Neuronal stem cell (in vitro differentiated cells): ENCODE measurements at regions not wholly inside any gene's neighbourhood (a gene's known extent, or its start where the extent isn't known, plus 50 kb on each side); places are given as distances from the start of the nearest gene placed in this dataset.

ENCODE experiments used
- DNase-seq: peaks from one replicate; pipeline ENCODE4 v3.0.0-alpha.2; 2013; ENCODE audit warnings: low spot score
- H2AFZ ChIP-seq: one replicate; pipeline ENCODE4 v1.6.1; 2013; ENCODE audit warnings: mild to moderate bottlenecking, low read length, inconsistent platforms
- H2AK5ac ChIP-seq: 2 replicates; pipeline ENCODE4 v1.6.1; 2013; ENCODE audit warnings: low read depth, mild to moderate bottlenecking, inconsistent platforms, low read length, moderate library complexity, mixed read lengths
- H2BK120ac ChIP-seq: 2 replicates; pipeline ENCODE4 v1.6.1; 2013; ENCODE audit warnings: low read depth, mild to moderate bottlenecking, inconsistent platforms, low read length, moderate library complexity, mixed read lengths
- H2BK12ac ChIP-seq: one replicate; pipeline ENCODE4 v1.6.1; 2013; ENCODE audit warnings: low read length, inconsistent platforms
- H2BK15ac ChIP-seq: 2 replicates; pipeline ENCODE4 v1.6.1; 2013; ENCODE audit warnings: mild to moderate bottlenecking, low read length, inconsistent platforms, mixed read lengths
- H2BK5ac ChIP-seq: one replicate; pipeline ENCODE4 v1.6.1; 2013; ENCODE audit warnings: inconsistent platforms, mild to moderate bottlenecking, low read length, moderate library complexity
- H3K14ac ChIP-seq: one replicate; pipeline ENCODE4 v1.6.1; 2013; ENCODE audit warnings: low read length, inconsistent platforms
- H3K18ac ChIP-seq: 2 replicates; pipeline ENCODE4 v1.6.1; 2013; ENCODE audit warnings: low read length, inconsistent platforms
- H3K23ac ChIP-seq: 2 replicates; pipeline ENCODE4 v1.6.1; 2013; ENCODE audit warnings: low read depth, mild to moderate bottlenecking, mixed read lengths, low read length, inconsistent platforms; ENCODE audit not compliant: poor library complexity
- H3K27ac ChIP-seq: replicated peaks from 3 replicates; pipeline ENCODE4 v1.5.1; 2013; ENCODE audit warnings: low read length, inconsistent platforms
- H3K27me3 ChIP-seq, 3 experiments: 2 replicates each; pipeline ENCODE4 v1.6.1; 2013; ENCODE audit warnings: low read length in 3 of 3, mild to moderate bottlenecking in 2 of 3, inconsistent platforms in 1 of 3, low read depth in 1 of 3, mixed read lengths in 1 of 3, moderate library complexity in 1 of 3; ENCODE audit not compliant: control insufficient read depth in 3 of 3, insufficient read depth in 3 of 3
- H3K36me3 ChIP-seq, 2 donors: replicated peaks in 1 of 2; 2 replicates each; pipeline ENCODE4 v1.6.1; 2013; ENCODE audit warnings: low read length in 2 of 2; ENCODE audit not compliant: control insufficient read depth in 2 of 2, insufficient read depth in 2 of 2
- H3K4ac ChIP-seq: 2 replicates; pipeline ENCODE4 v1.6.1; 2013; ENCODE audit warnings: inconsistent platforms, mild to moderate bottlenecking, low read length, moderate library complexity
- H3K4me1 ChIP-seq, 2 donors: 1 replicate in 1 of 2; 2 replicates in 1 of 2; pipeline ENCODE4 v1.6.1; 2013; ENCODE audit warnings: low read length in 2 of 2, low read depth in 1 of 2; ENCODE audit not compliant: control insufficient read depth in 2 of 2, insufficient read depth in 1 of 2
- H3K4me2 ChIP-seq: one replicate; pipeline ENCODE4 v1.6.1; 2013; ENCODE audit warnings: mild to moderate bottlenecking, low read length, inconsistent platforms; ENCODE audit not compliant: insufficient read depth, poor library complexity, severe bottlenecking
- H3K4me3 ChIP-seq, 2 donors: 2 replicates each; pipeline ENCODE4 v1.5.1; 2013; ENCODE audit warnings: low read length in 2 of 2, mild to moderate bottlenecking in 2 of 2, inconsistent platforms in 1 of 2, moderate library complexity in 1 of 2
- H3K79me1 ChIP-seq: one replicate; pipeline ENCODE4 v1.6.1; 2013; ENCODE audit warnings: low read depth, mild to moderate bottlenecking, inconsistent platforms, low read length, moderate library complexity
- H3K9ac ChIP-seq: one replicate; pipeline ENCODE4 v1.6.1; 2013; ENCODE audit warnings: mild to moderate bottlenecking, low read depth, low read length, inconsistent platforms; ENCODE audit not compliant: poor library complexity
- H3K9me3 ChIP-seq, 2 donors: replicated peaks in 1 of 2; 2 replicates each; pipeline versions ENCODE3 to v1.6.1; 2013; ENCODE audit warnings: low read length in 2 of 2, mild to moderate bottlenecking in 2 of 2, inconsistent platforms in 1 of 2, low read depth in 1 of 2, mixed read lengths in 1 of 2, moderate library complexity in 1 of 2; ENCODE audit not compliant: control insufficient read depth in 2 of 2, insufficient read depth in 1 of 2
- H4K8ac ChIP-seq: one replicate; pipeline ENCODE4 v1.6.1; 2013; ENCODE audit warnings: low read depth, mild to moderate bottlenecking, inconsistent platforms, low read length, moderate library complexity
- H4K91ac ChIP-seq: one replicate; pipeline ENCODE4 v1.6.1; 2013; ENCODE audit warnings: low read length, low read depth, mild to moderate bottlenecking, inconsistent platforms; ENCODE audit not compliant: poor library complexity
- WGBS, 2 donors: extraction: QIAGEN DNeasy Blood & Tissue Kit; methylation state at CpG; one replicate each; pipeline ENCODE4 v1.1.7; 2013; ENCODE audit warnings: missing lambda C conversion rate in 2 of 2, mixed read lengths in 1 of 2; ENCODE audit not compliant: insufficient read length in 2 of 2, insufficient replicate concordance in 1 of 2; ENCODE audit errors: extremely low coverage in 2 of 2; 5-methylcytosine and 5-hydroxymethylcytosine counted together

DNA sequence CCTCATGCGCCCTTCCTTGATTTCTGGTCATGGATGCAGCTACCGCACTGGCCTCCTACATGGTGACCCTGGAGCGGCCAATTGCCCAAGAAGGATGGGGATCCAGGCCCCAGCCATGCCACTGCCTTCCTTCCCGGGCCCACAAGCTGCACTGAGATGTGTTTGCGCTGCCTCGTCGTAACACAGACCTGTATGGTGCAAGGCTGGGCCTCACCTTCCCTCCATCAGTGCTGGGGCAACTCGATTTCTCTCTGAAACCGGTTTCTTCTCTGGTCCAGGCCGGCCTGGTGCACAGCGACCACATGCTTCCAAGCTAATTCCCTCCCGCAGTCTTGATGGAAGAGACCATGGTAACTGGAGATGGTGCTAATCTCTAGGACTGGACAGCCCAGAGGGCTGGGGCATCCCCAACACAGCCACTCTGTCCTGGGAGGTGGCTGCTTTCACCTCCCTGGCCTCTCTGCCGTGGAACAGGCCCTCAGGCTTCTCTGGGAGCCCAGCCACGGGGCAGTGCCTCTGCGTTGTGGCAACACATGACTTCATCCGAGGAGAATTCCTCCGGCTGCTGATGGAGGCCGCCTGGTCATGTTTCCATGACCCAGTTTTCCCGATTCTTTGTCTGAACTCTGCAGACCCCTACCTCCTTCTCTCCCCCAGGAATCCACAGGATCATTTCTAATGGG is 184.2 kb downstream of the GLI2 start:
- peaks cover 0 to 2% of the 10 kb centered on the region in 2 donors for H3K9me3 ChIP-seq
- H2BK5ac ChIP-seq, result no peak overlapping the region
- H3K36me3 ChIP-seq, result peaks cover 18 to 64% of the 10 kb centered on the region in 2 donors
- peak overlapping the region; percentile 19 for H3K27ac ChIP-seq
- H2AFZ ChIP-seq, result no peak overlapping the region
- no peaks in the 10 kb centered on the region for H3K27me3 ChIP-seq
- peaks cover 18 to 28% of the 10 kb centered on the region in 2 donors for H3K4me1 ChIP-seq
- no peak overlapping the region for H4K8ac ChIP-seq
- H3K4ac ChIP-seq, result no peak overlapping the region
- H3K4me3 ChIP-seq, result no peak overlapping the region
- H3K79me1 ChIP-seq, result peaks cover 17% of the 10 kb centered on the region
- peak overlapping the region; percentile 78 for H3K18ac ChIP-seq
- no peak overlapping the region for H2BK120ac ChIP-seq
- no peak overlapping the region for H3K4me2 ChIP-seq
- H3K9ac ChIP-seq, result peak overlapping the region; percentile 22
- H4K91ac ChIP-seq, result no peak overlapping the region
- no peak overlapping the region for H2BK12ac ChIP-seq
- H3K14ac ChIP-seq, result peak overlapping the region; percentile 59
- H2AK5ac ChIP-seq, result peak overlapping the region; percentile 50
- peak overlapping the region; percentile 50 for H3K23ac ChIP-seq
- H2BK15ac ChIP-seq, result no peak overlapping the region
- WGBS, 2 donors, result no CpG with 5 or more reads among the region's 19 CpGs
- DNase-seq, result no peak

DNA sequence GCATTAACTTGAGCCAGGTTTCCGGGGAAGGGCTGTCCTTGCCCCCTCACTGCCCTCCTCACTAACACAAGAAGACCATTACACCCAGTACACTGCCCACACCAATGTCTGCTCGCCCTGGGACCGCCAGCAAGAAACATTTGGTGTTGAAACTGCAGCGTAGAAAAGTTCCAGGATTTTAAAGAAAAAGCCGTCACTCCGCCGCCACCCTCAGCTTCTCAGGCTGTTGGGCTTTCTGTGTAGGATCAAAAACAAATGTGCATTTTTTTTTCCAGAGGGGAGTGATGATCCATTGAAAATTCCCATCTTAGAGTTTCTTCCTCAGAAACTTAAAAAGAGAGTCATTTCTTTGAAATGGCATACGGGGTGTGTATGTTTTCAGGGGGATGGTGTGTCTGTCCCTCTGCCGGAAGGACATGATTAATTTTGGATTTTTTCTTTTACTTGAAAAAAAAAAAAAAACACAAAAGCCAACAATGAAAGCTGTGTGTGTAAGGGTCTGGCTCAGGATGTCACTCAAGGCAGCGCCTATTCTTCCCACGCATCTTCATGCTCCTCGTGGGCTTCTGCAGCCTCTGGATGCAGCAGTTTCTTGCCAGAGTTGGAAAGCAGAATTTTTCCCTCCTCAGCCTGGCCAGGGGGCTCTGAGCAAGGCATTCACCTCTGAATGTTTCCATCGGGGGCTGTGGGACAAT is 184.9 kb downstream of the GLI2 start:
- no peak overlapping the region for H3K23ac ChIP-seq
- no peak overlapping the region for H3K4me3 ChIP-seq
- no peak for DNase-seq
- H3K9me3 ChIP-seq, result peaks cover 0 to 2% of the 10 kb centered on the region in 2 donors
- WGBS, 2 donors, result no CpG with 5 or more reads among the region's 13 CpGs
- H4K8ac ChIP-seq, result no peak overlapping the region
- no peak overlapping the region for H3K14ac ChIP-seq
- H3K27me3 ChIP-seq, result no peaks in the 10 kb centered on the region
- peaks cover 13 to 23% of the 10 kb centered on the region in 2 donors for H3K4me1 ChIP-seq
- peaks cover 15% of the 10 kb centered on the region for H3K79me1 ChIP-seq
- H4K91ac ChIP-seq, result no peak overlapping the region
- H3K18ac ChIP-seq, result no peak overlapping the region
- H3K9ac ChIP-seq, result no peak overlapping the region
- peak overlapping the region; percentile 19 for H3K27ac ChIP-seq
- H2AFZ ChIP-seq, result no peak overlapping the region
- H2BK120ac ChIP-seq, result no peak overlapping the region
- no peak overlapping the region for H2BK5ac ChIP-seq
- H2BK12ac ChIP-seq, result no peak overlapping the region
- H2BK15ac ChIP-seq, result no peak overlapping the region
- H3K4me2 ChIP-seq, result no peak overlapping the region
- peak overlapping the region; percentile 20 for H2AK5ac ChIP-seq
- H3K4ac ChIP-seq, result no peak overlapping the region
- H3K36me3 ChIP-seq, result peaks cover 16 to 65% of the 10 kb centered on the region in 2 donors

DNA sequence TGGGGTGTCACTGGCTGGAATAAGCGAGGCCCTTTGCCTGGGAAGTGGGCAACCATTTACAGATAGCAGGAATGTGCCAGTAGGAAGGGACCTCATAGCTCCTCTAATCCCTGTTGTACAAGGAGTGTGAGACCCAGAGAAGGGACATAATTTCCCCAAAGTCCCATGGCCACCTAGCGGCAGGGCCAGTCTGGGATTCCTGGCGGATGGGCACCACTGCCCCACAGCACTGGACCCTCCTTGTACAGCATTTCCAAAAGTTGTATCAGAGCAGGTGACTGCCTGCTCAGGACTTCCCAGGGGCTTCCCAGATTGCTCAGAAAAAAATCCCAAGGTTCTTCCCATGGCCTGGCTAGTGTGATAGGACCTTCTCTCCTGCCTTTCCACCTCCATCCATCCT is 185.8 kb downstream of the GLI2 start:
- Histone ChIP-seq H3K4me3 (no peak overlapping the region), H2AK5ac (no peak overlapping the region), H2BK12ac (no peak overlapping the region), H3K23ac (no peak overlapping the region), H4K8ac (no peak overlapping the region), H3K18ac (peak overlapping the region; percentile 21), H2BK120ac (no peak overlapping the region), H3K4me2 (no peak overlapping the region), H3K4me1 (peaks cover 13 to 23% of the 10 kb centered on the region in 2 donors), H2BK5ac (no peak overlapping the region), H3K9ac (no peak overlapping the region), H2BK15ac (no peak overlapping the region), H2AFZ (no peak overlapping the region), H3K79me1 (peaks cover 15% of the 10 kb centered on the region), H3K4ac (no peak overlapping the region), H3K14ac (no peak overlapping the region), H3K27ac (no peak overlapping the region), H3K36me3 (peaks cover 16 to 66% of the 10 kb centered on the region in 2 donors), H3K27me3 (no peaks in the 10 kb centered on the region), H3K9me3 (peaks cover 0 to 2% of the 10 kb centered on the region in 2 donors), H4K91ac (no peak overlapping the region)
- WGBS, 2 donors, result no CpG with 5 or more reads among the region's 3 CpGs
- no peak for DNase-seq

DNA sequence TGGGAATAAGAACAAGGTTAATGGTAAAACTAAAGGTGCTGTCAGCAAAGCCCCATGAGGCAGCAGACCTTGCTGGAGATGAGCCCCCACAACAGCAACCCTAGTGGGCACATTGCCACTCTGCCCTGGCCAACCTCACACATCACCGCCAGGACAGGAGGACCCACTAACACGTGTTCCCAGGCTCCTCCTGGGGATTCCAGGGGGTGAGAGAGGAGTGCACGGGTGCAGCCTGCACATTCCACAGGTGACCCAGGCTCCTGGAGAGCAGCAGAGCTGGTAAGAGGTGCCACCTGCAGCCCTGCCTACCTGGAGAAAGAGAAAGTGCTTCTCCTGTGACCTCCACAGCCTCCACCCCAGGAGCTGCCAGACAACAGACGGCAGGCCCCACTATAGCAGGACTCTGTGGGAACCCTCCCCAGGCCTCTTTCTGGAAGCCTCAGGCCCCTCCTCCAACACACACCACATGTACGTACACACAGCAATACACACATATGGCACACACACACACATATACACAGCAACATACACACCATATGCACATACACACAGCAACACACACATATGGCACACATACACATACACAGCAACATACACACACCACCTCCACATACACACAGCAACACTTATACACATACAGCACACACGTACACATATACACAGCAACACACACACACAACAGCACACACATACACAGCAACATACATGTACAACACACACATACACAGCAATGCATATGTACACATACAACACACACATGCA is 187.1 kb downstream of the GLI2 start:
- H4K8ac ChIP-seq, result peak overlapping the region; percentile 57
- no peak overlapping the region for H2BK5ac ChIP-seq
- H3K9me3 ChIP-seq, result peaks cover 0 to 2% of the 10 kb centered on the region in 2 donors
- H2BK15ac ChIP-seq, result no peak overlapping the region
- no peak overlapping the region for H2BK12ac ChIP-seq
- no peak overlapping the region for H2AFZ ChIP-seq
- H3K4me1 ChIP-seq, result peaks cover 13 to 23% of the 10 kb centered on the region in 2 donors
- no peak overlapping the region for H4K91ac ChIP-seq
- no peak overlapping the region for H3K4me3 ChIP-seq
- H3K27ac ChIP-seq, result no peak overlapping the region
- peaks cover 15% of the 10 kb centered on the region for H3K79me1 ChIP-seq
- peak overlapping the region; percentile 53 for H3K18ac ChIP-seq
- H2BK120ac ChIP-seq, result no peak overlapping the region
- H3K23ac ChIP-seq, result no peak overlapping the region
- DNase-seq, result no peak
- no peaks in the 10 kb centered on the region for H3K27me3 ChIP-seq
- no peak overlapping the region for H3K4ac ChIP-seq
- peak overlapping the region; percentile 3 for H3K14ac ChIP-seq
- H3K4me2 ChIP-seq, result no peak overlapping the region
- H3K36me3 ChIP-seq, result peaks cover 19 to 75% of the 10 kb centered on the region in 2 donors
- no peak overlapping the region for H2AK5ac ChIP-seq
- whole genome bisulfite sequencing, 2 donors, result no CpG with 5 or more reads among the region's 6 CpGs
- no peak overlapping the region for H3K9ac ChIP-seq
